GM12878 (cell line): ENCODE measurements at regions not wholly inside any gene's neighbourhood (a gene's known extent, or its start where the extent isn't known, plus 50 kb on each side); places are given as distances from the start of the nearest gene placed in this dataset.

Source experiments
- ATAC-seq: fragments of 200-7000 bp; cut with Tn5 transposase; 3 replicates; pipeline ENCODE4 v1.9.1; 2020; ENCODE audit warnings: mild to moderate bottlenecking, moderate library complexity
- BruUV-seq: library from RNA; stranded (reverse); fragments of 400-500 nt; replicated peaks from 2 replicates; lab custom pipeline; 2021; lab: Mats Ljungman, UMichigan
- CTCF ChIA-PET: fragments of 300-600 bp; sonication (Branson Sonifier 250); formaldehyde crosslinking; extraction: SDS; loops from one replicate; lab custom pipeline; 2021; ENCODE audit warnings: inconsistent platforms; lab: Yijun Ruan, JAX
- POLR2A ChIA-PET: fragments of 350-600 bp; formaldehyde crosslinking; extraction: SDS; loops from one replicate; lab custom pipeline; 2021; ENCODE audit warnings: inconsistent platforms; lab: Charles Lee
- RAD21 ChIA-PET: fragments of 300-600 bp; sonication (Branson Sonifier 250); formaldehyde crosslinking; loops from one replicate; lab custom pipeline; 2023; ENCODE audit warnings: antibody characterized with exemption; ENCODE audit not compliant: unreplicated experiment; lab: Charles Lee
- SMC1A ChIA-PET: fragments of 300-600 bp; sonication (Branson Sonifier 250); formaldehyde crosslinking; loops from one replicate; lab custom pipeline; 2023; ENCODE audit not compliant: unreplicated experiment, uncharacterized antibody; lab: Charles Lee
- DNase-seq: peaks from one replicate; pipeline ENCODE4 v3.0.0-alpha.2; 2011; ENCODE audit warnings: low read depth, low spot score
- FAIRE-seq: peaks from 3 replicates; lab custom pipeline; 2011; peaks lifted over from hg19 to GRCh38; lab: Jason Lieb, UNC
- H2AFZ ChIP-seq: 2 replicates; pipeline ENCODE4 v1.6.0; 2011; ENCODE audit warnings: low read depth, low read length, control low read depth; ENCODE audit not compliant: control insufficient read depth
- H3K27ac ChIP-seq: 2 replicates; pipeline ENCODE4 v1.5.1; 2011; ENCODE audit warnings: control low read depth; ENCODE audit not compliant: control insufficient read depth, insufficient read depth
- H3K27me3 ChIP-seq, 2 experiments: replicated peaks in 1 of 2; 2 replicates each; pipeline versions ENCODE4 v1.6.0 to v1.6.1; 2011; ENCODE audit warnings: low read length in 1 of 2; ENCODE audit not compliant: control insufficient read depth in 2 of 2, insufficient read depth in 2 of 2
- H3K36me3 ChIP-seq, 2 experiments: 2 replicates each; pipeline ENCODE4 v1.5.1; 2011; ENCODE audit warnings: low read length in 1 of 2; ENCODE audit not compliant: control insufficient read depth in 2 of 2, insufficient read depth in 2 of 2
- H3K4me1 ChIP-seq: 2 replicates; pipeline ENCODE4 v1.6.1; 2011; ENCODE audit warnings: mild to moderate bottlenecking, low read length, moderate library complexity, mixed read lengths; ENCODE audit not compliant: control insufficient read depth, insufficient read depth
- H3K4me2 ChIP-seq: 2 replicates; pipeline ENCODE4 v1.6.0; 2011; ENCODE audit warnings: control low read depth; ENCODE audit not compliant: control insufficient read depth, insufficient read depth
- H3K4me3 ChIP-seq: fragments of 200-600 bp; sonication (generic); 2 replicates; pipeline ENCODE4 v1.5.1; 2016
- H3K79me2 ChIP-seq: 2 replicates; pipeline ENCODE4 v1.6.0; 2011; ENCODE audit warnings: low read length; ENCODE audit not compliant: control insufficient read depth, insufficient read depth
- H3K9ac ChIP-seq: 2 replicates; pipeline ENCODE4 v1.8.0; 2011; ENCODE audit warnings: low read length, control low read depth, mixed read lengths; ENCODE audit not compliant: control insufficient read depth, insufficient read depth
- H3K9me3 ChIP-seq: replicated peaks from 3 replicates; pipeline ENCODE4 v1.5.1; 2011; ENCODE audit warnings: mild to moderate bottlenecking, low read length; ENCODE audit not compliant: control insufficient read depth, insufficient read depth
- H4K20me1 ChIP-seq: 2 replicates; pipeline ENCODE4 v1.6.0; 2011; ENCODE audit not compliant: control insufficient read depth, insufficient read depth
- ATF2 ChIP-seq: IDR thresholded peaks from 2 replicates; pipeline ENCODE4 v1.6.1; 2012; ENCODE audit warnings: low read length, inconsistent platforms
- E2F4 ChIP-seq: IDR thresholded peaks from 2 replicates; pipeline ENCODE4 v1.6.1; 2012; ENCODE audit warnings: low read depth, low read length, improper control_type of control experiment
- FOXM1 ChIP-seq: IDR thresholded peaks from 2 replicates; pipeline ENCODE4 v1.6.1; 2012; ENCODE audit warnings: low read depth, mild to moderate bottlenecking, inconsistent platforms, low read length, moderate library complexity
- GABPA ChIP-seq: IDR thresholded peaks from 2 replicates; pipeline ENCODE4 v1.6.1; 2014; ENCODE audit warnings: antibody characterized with exemption, low read depth, mild to moderate bottlenecking, inconsistent platforms
- KDM1A ChIP-seq: fragments of 200-600 bp; sonication (generic); IDR thresholded peaks from 2 replicates; pipeline ENCODE4 v1.6.1; 2016; ENCODE audit warnings: borderline replicate concordance
- MTA2 ChIP-seq: fragments of 450-650 bp; IDR thresholded peaks from 2 replicates; pipeline ENCODE4 v1.6.1; 2016; ENCODE audit warnings: low read depth, mild to moderate bottlenecking, moderate library complexity
- NKRF ChIP-seq: fragments of 450-650 bp; conservative IDR thresholded peaks from 2 replicates; pipeline ENCODE4 v1.6.1; 2017; ENCODE audit warnings: mild to moderate bottlenecking, moderate library complexity
- PBX3 ChIP-seq: IDR thresholded peaks from 2 replicates; pipeline ENCODE4 v1.6.1; 2011; ENCODE audit warnings: mild to moderate bottlenecking, low read depth, low read length, moderate library complexity; ENCODE audit not compliant: insufficient replicate concordance
- POLR2A ChIP-seq: IDR thresholded peaks from 2 replicates; pipeline ENCODE4 v1.6.1; 2011; ENCODE audit warnings: low read depth, mild to moderate bottlenecking, low read length
- RUNX3 ChIP-seq: IDR thresholded peaks from 2 replicates; pipeline ENCODE4 v1.6.1; 2012; ENCODE audit warnings: low read length, inconsistent platforms
- SREBF1 ChIP-seq: IDR thresholded peaks from 2 replicates; pipeline ENCODE4 v1.6.1; 2012; ENCODE audit warnings: mild to moderate bottlenecking, low read length
- ZNF24 ChIP-seq: fragments of 450-650 bp; IDR thresholded peaks from 2 replicates; pipeline ENCODE4 v1.6.1; 2017; ENCODE audit warnings: antibody characterized with exemption, mild to moderate bottlenecking
- ZSCAN29 ChIP-seq: fragments of 450-650 bp; IDR thresholded peaks from 2 replicates; pipeline ENCODE4 v1.6.1; 2017; ENCODE audit warnings: mild to moderate bottlenecking, moderate library complexity
- WGBS: methylation state at CpG from one replicate; pipeline ENCODE4 v1.1.6; 2016; ENCODE audit warnings: low lambda C conversion rate; ENCODE audit not compliant: insufficient replicate concordance, insufficient coverage; ENCODE audit errors: missing lambda C conversion rate; 5-methylcytosine and 5-hydroxymethylcytosine counted together
- in situ Hi-C: fragments of 300-500 bp; cut with MboI; formaldehyde crosslinking; loops from 9 replicates; pipeline ENCODE4 v1.14.3; 2018; ENCODE audit warnings: mixed read lengths
- intact Hi-C: fragments of 100-400 bp; cut with micrococcal nuclease; formaldehyde crosslinking; loops from one replicate; pipeline ENCODE4 v1.14.2; 2022; ENCODE audit not compliant: unreplicated experiment

GRCh38 chr5:145025775-145026174 is 809.4 kb downstream of the PRELID2 start (continued):
- no peak for TF ChIP-seq PBX3
- no peak for TF ChIP-seq SREBF1

- Histone ChIP-seq H3K27me3 (no peaks in the 10 kb centered on the region), H3K9ac (no peak overlapping the region), H3K79me2 (no peaks in the 10 kb centered on the region), H3K9me3 (no peaks in the 10 kb centered on the region), H3K36me3 (no peaks in the 10 kb centered on the region), H4K20me1 (no peaks in the 10 kb centered on the region), H3K27ac (no peak overlapping the region), H3K4me1 (no peaks in the 10 kb centered on the region), H3K4me2 (no peak overlapping the region), H2AFZ (no peak overlapping the region), H3K4me3 (no peak overlapping the region)
- RAD21 ChIA-PET: no interaction called here
- ATAC-seq (no peak), DNase-seq (no peak), FAIRE-seq (no peak)
- SMC1A ChIA-PET: interaction anchor here (0.7 kb wide), 1 partner anchor 611 kb away, joined by 3 read pairs; no protein-coding TSS in a partner anchor
- WGBS: 0% methylated on average over 1 of the region's 1 CpG
- in situ Hi-C loops (no loop called here), intact Hi-C loops (no loop called here)
- no TSS peak for BruUV-seq
- POLR2A ChIA-PET: no interaction called here
- CTCF ChIA-PET: interaction anchor here (1.0 kb wide), 2 partner anchors 11 to 16 kb away, joined by 3 to 4 read pairs; no protein-coding TSS in a partner anchor
- TF ChIP-seq NKRF (no peak), POLR2A (no peak), RUNX3 (no peak), ATF2 (no peak), GABPA (no peak), ZSCAN29 (no peak), ZNF24 (no peak), E2F4 (no peak), KDM1A (no peak), MTA2 (no peak), FOXM1 (no peak)
Measured at GRCh38 chr5:145015146-145015545, 820.0 kb downstream of the PRELID2 start.
